IMR-90 (cell line): ENCODE measurements at regions not wholly inside any gene's neighbourhood (a gene's known extent, or its start where the extent isn't known, plus 50 kb on each side); places are given as distances from the start of the nearest gene placed in this dataset.

Experiments used
- ATAC-seq: fragments of 200-7000 bp; cut with Tn5 transposase; 2 replicates; pipeline ENCODE4 v1.9.1; 2020; ENCODE audit warnings: low read depth, mild to moderate bottlenecking, moderate library complexity
- BruUV-seq: library from RNA; stranded (reverse); fragments of 400-500 nt; replicated peaks from 2 replicates; lab custom pipeline; 2021; lab: Mats Ljungman, UMichigan
- CTCF ChIA-PET: fragments of 300-600 bp; formaldehyde crosslinking; extraction: SDS; loops from one replicate; lab custom pipeline; 2021; ENCODE audit warnings: antibody characterized with exemption; lab: Yijun Ruan, JAX
- POLR2A ChIA-PET: fragments of 300-600 bp; sonication (Branson Sonifier 250); formaldehyde crosslinking; loops from one replicate; lab custom pipeline; 2022; ENCODE audit warnings: antibody characterized with exemption; ENCODE audit not compliant: unreplicated experiment; lab: Charles Lee
- DNase-seq: peaks from one replicate; pipeline ENCODE4 v3.0.0; 2013
- H2AFZ ChIP-seq: replicated peaks from 2 replicates; pipeline ENCODE3; 2013; ENCODE audit warnings: low read length, mild to moderate bottlenecking; ENCODE audit not compliant: poor library complexity
- H2AK5ac ChIP-seq: 2 replicates; pipeline ENCODE4 v1.6.1; 2013; ENCODE audit warnings: low read depth, low read length, inconsistent platforms
- H2AK9ac ChIP-seq: replicated peaks from 2 replicates; pipeline ENCODE3; 2013; ENCODE audit warnings: mild to moderate bottlenecking, low read depth, low read length, moderate library complexity; ENCODE audit not compliant: poor library complexity
- H2BK120ac ChIP-seq: 2 replicates; pipeline ENCODE4 v1.6.1; 2013; ENCODE audit warnings: low read depth, low read length, inconsistent platforms
- H2BK15ac ChIP-seq: 3 replicates; pipeline ENCODE4 v1.6.1; 2013; ENCODE audit warnings: low read depth, low read length, inconsistent platforms
- H2BK20ac ChIP-seq: 2 replicates; pipeline ENCODE4 v1.6.1; 2013; ENCODE audit warnings: low read depth, mild to moderate bottlenecking, inconsistent platforms, low read length, moderate library complexity
- H2BK5ac ChIP-seq: 2 replicates; pipeline ENCODE4 v1.6.1; 2013; ENCODE audit warnings: mild to moderate bottlenecking, low read depth, low read length, inconsistent platforms; ENCODE audit not compliant: poor library complexity, severe bottlenecking
- H3K14ac ChIP-seq: replicated peaks from 2 replicates; pipeline ENCODE4 v1.6.1; 2013; ENCODE audit warnings: low read depth, low read length, inconsistent platforms
- H3K18ac ChIP-seq: 2 replicates; pipeline ENCODE4 v1.6.1; 2013; ENCODE audit warnings: low read depth, low read length, control low read depth
- H3K23ac ChIP-seq: 2 replicates; pipeline ENCODE4 v1.6.1; 2013; ENCODE audit warnings: low read depth, low read length, inconsistent platforms
- H3K27ac ChIP-seq: 2 replicates; pipeline ENCODE4 v1.5.1; 2013; ENCODE audit warnings: mild to moderate bottlenecking, control low read depth, low read length; ENCODE audit not compliant: insufficient read depth
- H3K27me3 ChIP-seq: 2 replicates; pipeline ENCODE4 v1.6.1; 2013; ENCODE audit warnings: low read length; ENCODE audit not compliant: control insufficient read depth, insufficient read depth
- H3K36me3 ChIP-seq: 2 replicates; pipeline ENCODE4 v1.6.1; 2013; ENCODE audit warnings: low read length, mixed read lengths; ENCODE audit not compliant: control insufficient read depth, insufficient read depth
- H3K4ac ChIP-seq: 2 replicates; pipeline ENCODE4 v1.6.1; 2013; ENCODE audit warnings: low read depth, low read length, inconsistent platforms
- H3K4me1 ChIP-seq: 2 replicates; pipeline ENCODE4 v1.6.1; 2013; ENCODE audit warnings: low read length, mixed read lengths; ENCODE audit not compliant: control insufficient read depth, insufficient read depth
- H3K4me2 ChIP-seq: 2 replicates; pipeline ENCODE4 v1.6.1; 2013; ENCODE audit warnings: low read depth, mild to moderate bottlenecking, control low read depth, low read length, moderate library complexity
- H3K4me3 ChIP-seq: 2 replicates; pipeline ENCODE4 v1.5.1; 2013; ENCODE audit warnings: low read depth, mild to moderate bottlenecking, control low read depth, low read length, moderate library complexity; ENCODE audit not compliant: insufficient read depth
- H3K56ac ChIP-seq: 2 replicates; pipeline ENCODE4 v1.6.1; 2013; ENCODE audit warnings: low read length, inconsistent platforms; ENCODE audit not compliant: insufficient read depth; ENCODE audit errors: extremely low read depth
- H3K79me1 ChIP-seq, 2 experiments: 2 replicates each; pipeline ENCODE4 v1.6.1; 2013; ENCODE audit warnings: low read length in 2 of 2, inconsistent platforms in 1 of 2, low read depth in 1 of 2
- H3K9ac ChIP-seq: 2 replicates; pipeline ENCODE4 v1.6.1; 2013; ENCODE audit warnings: low read depth, low read length, control low read depth
- H3K9me1 ChIP-seq: 2 replicates; pipeline ENCODE4 v1.6.1; 2013; ENCODE audit warnings: low read length, inconsistent platforms; ENCODE audit not compliant: insufficient read depth
- H3K9me3 ChIP-seq: 2 replicates; pipeline ENCODE4 v1.6.1; 2013; ENCODE audit warnings: low read length; ENCODE audit not compliant: control insufficient read depth, insufficient read depth
- H4K20me1 ChIP-seq: 2 replicates; pipeline ENCODE4 v1.6.1; 2013; ENCODE audit warnings: low read length, inconsistent platforms; ENCODE audit not compliant: insufficient read depth
- H4K5ac ChIP-seq: 2 replicates; pipeline ENCODE4 v1.6.1; 2013; ENCODE audit warnings: mild to moderate bottlenecking, low read depth, low read length, control low read depth
- H4K8ac ChIP-seq, 2 experiments: 2 replicates each; pipeline ENCODE4 v1.6.1; 2013; ENCODE audit warnings: low read depth in 2 of 2, low read length in 2 of 2, control low read depth in 1 of 2, inconsistent platforms in 1 of 2
- H4K91ac ChIP-seq: 2 replicates; pipeline ENCODE4 v1.6.1; 2013; ENCODE audit warnings: low read depth, low read length, inconsistent platforms; ENCODE audit not compliant: insufficient read depth
- CEBPB ChIP-seq: IDR thresholded peaks from 2 replicates; pipeline ENCODE4 v1.6.1; 2012; ENCODE audit warnings: low read depth, low read length, improper control_type of control experiment
- CHD1 ChIP-seq: IDR thresholded peaks from 2 replicates; pipeline ENCODE4 v1.6.1; 2012; ENCODE audit warnings: low read depth, low read length, improper control_type of control experiment
- FOS ChIP-seq: fragments of 150-350 bp; IDR thresholded peaks from 2 replicates; pipeline ENCODE4 v1.6.1; 2016; ENCODE audit warnings: low read depth, low read length
- MAFK ChIP-seq: IDR thresholded peaks from 2 replicates; pipeline ENCODE4 v1.6.1; 2012; ENCODE audit warnings: low read depth, low read length, improper control_type of control experiment
- MXI1 ChIP-seq: IDR thresholded peaks from 2 replicates; pipeline ENCODE4 v1.6.1; 2012; ENCODE audit warnings: low read depth, mild to moderate bottlenecking, low read length, moderate library complexity, borderline replicate concordance
- RAD21 ChIP-seq: IDR thresholded peaks from 2 replicates; pipeline ENCODE4 v1.6.1; 2012; ENCODE audit warnings: low read length, improper control_type of control experiment
- RFX5 ChIP-seq: IDR thresholded peaks from 2 replicates; pipeline ENCODE4 v1.8.0; 2012; ENCODE audit warnings: low read depth, mild to moderate bottlenecking, low read length, moderate library complexity
- WGBS, 2 experiments: methylation state at CpG; one replicate each; pipeline versions ENCODE4 v1.1.5 to v1.1.7; 2013; ENCODE audit warnings: missing lambda C conversion rate in 2 of 2; ENCODE audit not compliant: insufficient read length in 1 of 2; ENCODE audit errors: extremely low coverage in 2 of 2; 5-methylcytosine and 5-hydroxymethylcytosine counted together
- dilution Hi-C: fragments of 300-500 bp; cut with HindIII; formaldehyde crosslinking; loops from one replicate; pipeline ENCODE4 v1.14.3; 2018; ENCODE audit warnings: low sequenced_read_pairs; ENCODE audit not compliant: unreplicated experiment
- in situ Hi-C: fragments of 300-500 bp; cut with MboI; formaldehyde crosslinking; loops from 3 replicates; pipeline ENCODE4 v1.14.3; 2019; ENCODE audit warnings: low sequenced_read_pairs, inconsistent platforms, mixed read lengths
- intact Hi-C: fragments of 100-400 bp; cut with micrococcal nuclease; formaldehyde crosslinking; loops from 2 replicates; pipeline ENCODE4 v1.10.0; 2022

- Histone ChIP-seq H3K18ac (no peak overlapping the region), H3K4me3 (no peak overlapping the region), H3K56ac (no peak overlapping the region), H3K4me1 (no peaks in the 10 kb centered on the region), H3K14ac (no peak overlapping the region), H2BK120ac (no peak overlapping the region), H3K9me3 (peaks cover 16% of the 10 kb centered on the region), H2AK9ac (no peak overlapping the region), H3K4ac (no peak overlapping the region), H3K79me1 (no peaks in the 10 kb centered on the region), H2BK20ac (no peak overlapping the region), H3K9ac (no peak overlapping the region), H4K91ac (no peak overlapping the region), H2BK5ac (no peak overlapping the region), H3K27ac (no peak overlapping the region), H2AFZ (no peak overlapping the region), H3K36me3 (no peaks in the 10 kb centered on the region), H2AK5ac (no peak overlapping the region), H4K5ac (no peak overlapping the region), H3K4me2 (no peak overlapping the region), H3K27me3 (no peaks in the 10 kb centered on the region), H4K8ac (no peak overlapping the region), H3K23ac (no peak overlapping the region), H3K9me1 (no peaks in the 10 kb centered on the region), H4K20me1 (no peaks in the 10 kb centered on the region), H2BK15ac (no peak overlapping the region)
- ATAC-seq = no peak
- no CpG with 5 or more reads among the region's 2 CpGs for WGBS, 2 experiments
- in situ Hi-C loops = loop anchor here (25.0 kb wide), 1 partner anchor 109 kb away; no protein-coding TSS in a partner anchor
- ChIA-PET CTCF (no interaction called here), POLR2A (no interaction called here)
- DNase-seq = no peak
- intact Hi-C loops = no loop called here
- BruUV-seq = no TSS peak
- TF ChIP-seq MXI1 = no peak
- TF ChIP-seq CHD1 = no peak
- TF ChIP-seq RFX5 = no peak
- TF ChIP-seq CEBPB = no peak
- TF ChIP-seq MAFK = no peak
- no peak for TF ChIP-seq FOS
- TF ChIP-seq RAD21 = no peak
- dilution Hi-C loops = no loop called here
These were observed 217.7 kb upstream of the SULF2 start for GRCh38 chr20:48003021-48003420.
